ENCODE measurements at regions not wholly inside any gene's neighbourhood (a gene's known extent, or its start where the extent isn't known, plus 50 kb on each side); places are given as distances from the start of the nearest gene placed in this dataset.
"Not testable (repeated sequence)": the region's sequence is repeated elsewhere in the genome, so short reads cannot be mapped to it uniquely, and the experiment has no call there.

DNA sequence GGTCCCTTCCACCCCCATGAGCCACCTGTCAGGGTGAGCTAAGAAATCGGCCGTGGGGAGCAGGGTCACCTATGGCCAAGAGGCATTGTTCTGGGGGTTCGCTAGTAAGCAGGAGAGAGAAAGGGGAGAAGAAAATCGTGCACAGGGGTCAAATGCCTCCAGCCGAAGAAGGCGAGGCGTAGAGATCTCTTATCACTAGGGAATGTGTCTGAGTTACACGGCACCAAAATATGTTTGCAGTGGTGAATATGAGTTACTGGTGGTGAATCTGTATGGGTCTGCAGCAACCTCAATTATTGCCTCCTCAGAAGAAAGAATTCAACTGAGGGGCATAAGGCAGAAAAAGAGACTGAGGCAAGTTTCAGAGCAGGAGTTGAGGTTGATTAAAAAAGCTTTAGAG is 54.2 kb upstream of the RABGAP1L start:
- no peak for DNase-seq (ENCODE audit: low spot score)

GRCh38 chr1:174103766-174104165 is 55.6 kb upstream of the RABGAP1L start:
- in situ Hi-C loops (cut with HindIII; ENCODE audit: low sequenced_read_pairs), result no loop called here
- DNase-seq (ENCODE audit: low spot score), result no peak

More for the DNA sequence above, 54.2 kb upstream of the RABGAP1L start:
- in situ Hi-C loops (cut with HindIII; ENCODE audit: low sequenced_read_pairs), result no loop called here

DNA sequence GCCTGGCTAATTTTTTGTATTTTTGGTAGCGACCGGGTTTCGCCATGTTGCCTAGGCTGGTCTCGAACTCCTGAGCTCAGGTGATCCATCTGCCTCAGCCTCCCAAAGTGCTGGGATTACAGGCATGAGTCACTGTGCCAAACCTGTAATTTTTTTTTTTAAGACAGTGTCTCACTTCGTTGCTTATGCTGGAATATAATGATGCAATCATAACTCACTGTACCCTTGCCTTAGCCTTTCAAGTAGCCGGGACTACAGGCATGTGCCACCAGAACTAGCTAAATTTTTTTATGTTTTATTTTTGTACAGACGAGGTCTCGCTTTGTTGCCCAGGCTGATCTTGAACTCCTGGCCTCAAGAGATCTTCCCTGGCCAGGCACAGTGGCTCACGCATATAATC is 57.3 kb upstream of the RABGAP1L start:
- DNase-seq (ENCODE audit: low spot score); in situ Hi-C loops (cut with HindIII; ENCODE audit: low sequenced_read_pairs): not testable (repeated sequence)

DNA sequence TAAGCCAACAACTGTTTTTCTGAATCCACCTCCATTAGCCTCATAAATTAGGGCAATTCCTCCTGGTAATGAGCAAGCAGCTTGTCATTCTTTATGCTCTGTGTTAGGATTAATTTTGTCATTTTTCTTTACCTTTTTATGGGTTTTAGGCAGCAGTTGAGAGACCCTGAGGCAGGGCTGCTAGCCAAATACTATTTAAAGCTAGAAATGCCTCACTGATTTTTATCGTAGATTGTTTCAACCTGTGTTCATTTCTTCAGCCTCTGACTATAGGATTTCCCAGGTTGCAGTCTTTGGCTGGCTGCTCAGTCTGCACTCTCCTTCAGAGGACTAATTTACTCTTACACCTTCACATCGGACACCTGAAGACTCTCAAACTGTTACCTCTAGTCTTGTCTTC is 61.9 kb upstream of the RABGAP1L start:
- in situ Hi-C loops (cut with HindIII; ENCODE audit: low sequenced_read_pairs), result no loop called here
- no peak for DNase-seq (ENCODE audit: low spot score)

GRCh38 chr1:174093789-174094188 is 65.5 kb upstream of the RABGAP1L start:
- in situ Hi-C loops (cut with HindIII; ENCODE audit: low sequenced_read_pairs), result not testable (repeated sequence)

DNA sequence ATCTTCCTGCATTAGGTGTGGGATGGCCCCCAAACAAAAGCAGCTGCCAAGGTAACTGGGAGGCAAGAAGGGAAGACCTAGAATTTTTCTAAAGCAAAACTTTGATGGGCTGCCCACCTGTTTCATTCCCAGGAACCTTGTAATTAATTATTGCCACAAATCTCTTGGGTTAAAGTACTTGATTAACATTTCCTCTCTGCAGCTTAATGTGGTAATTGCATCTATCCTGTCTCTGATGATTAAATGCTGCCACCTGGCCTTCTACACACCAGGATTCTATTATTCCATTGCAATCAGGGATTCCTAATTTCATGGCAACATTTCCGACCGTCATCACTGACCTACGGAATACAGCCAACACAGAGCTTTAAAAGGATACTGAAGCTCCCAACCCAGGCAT is 68.3 kb upstream of the RC3H1 start:
- DNase-seq (ENCODE audit: low spot score), result no peak
- in situ Hi-C loops (cut with HindIII; ENCODE audit: low sequenced_read_pairs), result no loop called here

More at GRCh38 chr1:174093789-174094188, 65.5 kb upstream of the RABGAP1L start:
- DNase-seq (ENCODE audit: low spot score), result not testable (repeated sequence)

- DNase-seq (ENCODE audit: low spot score), result no peak
- in situ Hi-C loops (cut with HindIII; ENCODE audit: low sequenced_read_pairs), result no loop called here
Observed at GRCh38 chr1:174080819-174081218, 58.7 kb upstream of the RC3H1 start.

GRCh38 chr1:174079796-174080195 is 57.6 kb upstream of the RC3H1 start:
- in situ Hi-C loops (cut with HindIII; ENCODE audit: low sequenced_read_pairs), result no loop called here

DNA sequence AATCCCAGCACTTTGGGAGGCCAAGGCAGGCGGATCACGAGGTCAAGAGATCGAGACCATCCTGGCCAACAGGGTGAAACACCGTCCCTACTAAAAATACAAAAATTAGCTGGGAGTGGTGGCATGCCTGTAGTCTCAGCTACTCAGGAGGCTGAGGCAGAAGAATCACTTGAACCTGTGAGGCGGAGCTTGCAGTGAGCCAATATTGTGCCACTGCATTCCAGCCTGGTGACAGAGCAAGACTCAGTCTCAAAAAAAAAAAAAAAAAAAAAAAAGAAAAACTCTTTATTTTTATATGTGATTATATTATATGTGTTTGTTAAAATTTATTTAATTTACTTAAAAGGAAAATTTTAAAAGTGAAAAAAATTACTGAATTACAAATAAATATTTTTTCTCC is 56.8 kb upstream of the RC3H1 start:
- in situ Hi-C loops (cut with HindIII; ENCODE audit: low sequenced_read_pairs), result not testable (repeated sequence)

More at GRCh38 chr1:174079796-174080195, 57.6 kb upstream of the RC3H1 start:
- no peak for DNase-seq (ENCODE audit: low spot score)

DNA sequence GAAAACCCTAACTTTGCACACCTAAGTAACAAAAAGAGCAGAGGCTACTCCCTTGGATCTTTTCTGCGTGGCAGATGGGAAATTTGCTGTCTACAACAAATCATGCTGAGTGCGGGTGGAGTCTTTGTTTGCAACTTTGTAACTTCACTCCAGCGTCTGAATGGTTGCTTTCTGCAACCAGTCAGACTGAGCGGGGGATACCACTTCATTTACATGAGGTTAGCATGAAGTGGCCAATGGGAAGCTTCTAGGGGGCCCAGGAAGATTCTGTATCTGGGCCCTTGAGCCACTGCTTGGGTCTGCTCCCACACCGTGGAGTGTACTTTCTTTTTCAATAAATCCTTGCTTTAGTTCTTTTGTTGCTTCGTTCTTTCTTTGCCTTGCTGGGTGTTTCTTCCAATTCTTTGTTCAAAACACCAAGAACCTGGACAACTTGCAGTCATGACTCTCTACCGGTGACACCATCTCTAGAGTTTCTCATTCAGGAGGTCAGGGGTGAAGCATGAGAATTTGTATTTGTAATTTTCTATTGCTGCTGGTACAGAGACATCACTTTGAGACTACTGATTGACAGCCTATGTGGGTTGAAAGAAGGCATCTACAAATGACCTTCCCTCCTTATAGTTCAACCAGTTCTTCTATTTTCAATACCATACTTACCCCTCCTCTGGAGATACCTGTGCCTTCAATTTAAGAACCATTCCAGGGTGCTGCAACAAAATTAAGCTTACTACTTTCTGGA is 55.8 kb upstream of the RC3H1 start:
- no peak for DNase-seq (ENCODE audit: low spot score)

More for the DNA sequence above, 56.8 kb upstream of the RC3H1 start:
- DNase-seq (ENCODE audit: low spot score), result not testable (repeated sequence)

DNA sequence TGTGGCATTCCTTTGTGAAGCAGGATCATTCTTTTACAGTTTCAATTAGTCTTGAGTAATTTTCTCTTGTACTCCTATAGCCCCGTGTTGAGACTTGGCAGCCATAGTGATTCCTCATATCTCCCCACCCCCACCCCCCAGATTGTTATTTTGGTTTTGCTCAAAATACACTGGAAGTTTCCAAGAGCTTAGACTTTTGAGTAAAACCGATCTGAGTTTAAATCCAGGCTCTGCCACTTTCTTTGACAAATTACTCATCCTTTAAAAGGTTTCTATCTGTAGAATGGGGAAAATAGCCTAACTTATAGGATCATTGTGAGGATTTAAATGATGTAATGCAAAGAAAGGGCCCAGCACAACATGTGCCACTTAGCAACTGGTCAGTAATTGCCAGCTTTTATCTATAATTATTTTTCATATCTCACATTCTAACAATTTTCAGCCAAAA is 53.1 kb upstream of the RC3H1 start:
- DNase-seq (ENCODE audit: low spot score), result no peak
- in situ Hi-C loops (cut with HindIII; ENCODE audit: low sequenced_read_pairs), result no loop called here

More for the DNA sequence above, 55.8 kb upstream of the RC3H1 start:
- in situ Hi-C loops (cut with HindIII; ENCODE audit: low sequenced_read_pairs), result no loop called here

DNA sequence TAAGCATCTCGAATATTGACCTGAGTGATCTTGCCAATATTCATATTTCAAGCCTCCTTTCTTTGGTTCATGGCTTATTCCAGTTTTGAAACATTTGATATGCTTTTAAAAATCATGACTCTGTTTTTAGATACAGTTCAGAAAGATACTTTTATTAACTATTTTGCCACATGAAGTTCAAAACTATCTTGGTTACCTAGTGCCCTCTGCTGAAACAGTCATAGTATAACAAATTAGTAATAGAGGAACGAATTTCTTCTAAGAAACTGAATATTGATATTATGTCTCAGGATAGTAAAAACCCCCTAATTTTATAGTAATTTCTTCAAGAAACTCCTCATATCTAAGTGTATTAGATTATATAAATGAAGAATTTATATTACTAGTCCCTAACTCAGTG is 52.6 kb upstream of the RC3H1 start:
- in situ Hi-C loops (cut with HindIII; ENCODE audit: low sequenced_read_pairs), result no loop called here
- DNase-seq (ENCODE audit: low spot score), result peak; percentile 30

GRCh38 chr1:174072581-174072980 is 50.4 kb upstream of the RC3H1 start:
- DNase-seq (ENCODE audit: low spot score), result no peak
- in situ Hi-C loops (cut with HindIII; ENCODE audit: low sequenced_read_pairs), result no loop called here
